ENCODE measurements at regions not wholly inside any gene's neighbourhood (a gene's known extent, or its start where the extent isn't known, plus 50 kb on each side); places are given as distances from the start of the nearest gene placed in this dataset.
A peak's percentile ranks its signal among the peaks of the same experiment; 100 is the strongest.

DNA sequence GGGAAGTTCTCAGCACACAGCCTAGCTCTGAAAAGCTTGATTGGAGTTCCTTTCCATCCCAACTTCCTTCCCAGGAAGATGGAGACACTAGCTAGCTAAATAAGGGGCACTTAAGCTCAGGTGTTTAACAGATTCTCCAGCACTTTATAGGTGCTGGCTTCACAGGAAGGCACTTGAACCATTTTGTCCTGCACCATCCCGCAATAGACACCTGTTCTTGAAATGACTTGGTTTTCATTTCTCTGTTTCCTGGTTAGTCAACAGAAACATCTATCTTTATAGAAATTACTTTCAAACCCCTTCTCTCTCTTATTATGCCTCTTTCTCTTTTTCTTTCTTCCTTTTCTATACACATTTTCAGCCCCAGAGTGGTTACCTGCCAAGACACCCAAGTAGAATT, 409.9 kb upstream of the ZFHX3 start:
- 8% methylated on average over 1 of the region's 1 CpG for WGBS (ENCODE audit: insufficient coverage, insufficient replicate concordance, low lambda C conversion rate, missing lambda C conversion rate)
- H3K27ac ChIP-seq (ENCODE audit: control insufficient read depth, insufficient read depth) = no peak overlapping the region
- DNase-seq (ENCODE audit: low read depth, low spot score) = no peak
- no peak overlapping the region for H2AFZ ChIP-seq (ENCODE audit: control insufficient read depth, low read depth, low read length)
- no peak overlapping the region for H3K4me2 ChIP-seq (ENCODE audit: control insufficient read depth, insufficient read depth)
- no peak for ATAC-seq
- no TSS peak for BruUV-seq (replicated peaks)
- no peak overlapping the region for H3K4me3 ChIP-seq
- in situ Hi-C loops (cut with MboI) = no loop called here
- H3K79me2 ChIP-seq (ENCODE audit: control insufficient read depth, insufficient read depth, low read length) = no peaks in the 10 kb centered on the region
- no peaks in the 10 kb centered on the region for H4K20me1 ChIP-seq (ENCODE audit: control insufficient read depth, insufficient read depth)
- ChIA-PET CTCF (no interaction called here), RAD21 (ENCODE audit: unreplicated experiment) (no interaction called here), SMC1A (ENCODE audit: uncharacterized antibody, unreplicated experiment) (no interaction called here), POLR2A (no interaction called here)
- no peaks in the 10 kb centered on the region for H3K36me3 ChIP-seq (ENCODE audit: control insufficient read depth in 2 of 2, insufficient read depth in 2 of 2, low read length in 1 of 2)
- no peak for FAIRE-seq
- no peaks in the 10 kb centered on the region for H3K4me1 ChIP-seq (ENCODE audit: control insufficient read depth, insufficient read depth, low read length)
- H3K9ac ChIP-seq (ENCODE audit: control insufficient read depth, insufficient read depth, low read length) = no peak overlapping the region
- no peaks in the 10 kb centered on the region for H3K9me3 ChIP-seq (replicated peaks; ENCODE audit: control insufficient read depth, insufficient read depth, low read length)
- intact Hi-C loops (cut with micrococcal nuclease; ENCODE audit: unreplicated experiment) = no loop called here
- no peaks in the 10 kb centered on the region for H3K27me3 ChIP-seq (replicated peaks in 1 of 2; ENCODE audit: control insufficient read depth in 2 of 2, insufficient read depth in 2 of 2, low read length in 1 of 2)
- TF ChIP-seq CHD1 (IDR thresholded peaks at IDR 0.05; ENCODE audit: low read depth, low read length) (no peak), RAD21 (IDR thresholded peaks at IDR 0.05; ENCODE audit: insufficient read depth, low read depth, low read length) (no peak), CHD2 (IDR thresholded peaks at IDR 0.05; ENCODE audit: borderline replicate concordance, low read depth, low read length) (no peak), RUNX3 (IDR thresholded peaks at IDR 0.05; ENCODE audit: low read length) (peak; percentile 11; the same call in 1 of the 2 replicates), NFXL1 (IDR thresholded peaks at IDR 0.05; ENCODE audit: borderline replicate concordance) (no peak), ATF7 (IDR thresholded peaks at IDR 0.05; ENCODE audit: low read depth) (no peak), JUNB (IDR thresholded peaks at IDR 0.05) (0 out of 2 replicates have a peak, but pooled peaks have one; percentile 18), SMARCA5 (IDR thresholded peaks at IDR 0.05) (no peak), NFYB (IDR thresholded peaks at IDR 0.05; ENCODE audit: insufficient read depth, low read depth, low read length) (no peak), POU2F2 (IDR thresholded peaks at IDR 0.05; ENCODE audit: borderline replicate concordance, low read depth, low read length) (no peak)
- TF ChIP-seq, protein P1, sequence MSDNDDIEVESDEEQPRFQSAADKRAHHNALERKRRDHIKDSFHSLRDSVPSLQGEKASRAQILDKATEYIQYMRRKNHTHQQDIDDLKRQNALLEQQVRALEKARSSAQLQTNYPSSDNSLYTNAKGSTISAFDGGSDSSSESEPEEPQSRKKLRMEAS (IDR thresholded peaks at IDR 0.05; ENCODE audit: low read depth, low read length) = no peak
- TF ChIP-seq, protein P2, sequence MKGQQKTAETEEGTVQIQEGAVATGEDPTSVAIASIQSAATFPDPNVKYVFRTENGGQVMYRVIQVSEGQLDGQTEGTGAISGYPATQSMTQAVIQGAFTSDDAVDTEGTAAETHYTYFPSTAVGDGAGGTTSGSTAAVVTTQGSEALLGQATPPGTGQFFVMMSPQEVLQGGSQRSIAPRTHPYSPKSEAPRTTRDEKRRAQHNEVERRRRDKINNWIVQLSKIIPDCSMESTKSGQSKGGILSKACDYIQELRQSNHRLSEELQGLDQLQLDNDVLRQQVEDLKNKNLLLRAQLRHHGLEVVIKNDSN (IDR thresholded peaks at IDR 0.05; ENCODE audit: borderline replicate concordance, extremely low read length, insufficient read depth, low read depth, low read length) = no peak
- TF ChIP-seq, protein P3, sequence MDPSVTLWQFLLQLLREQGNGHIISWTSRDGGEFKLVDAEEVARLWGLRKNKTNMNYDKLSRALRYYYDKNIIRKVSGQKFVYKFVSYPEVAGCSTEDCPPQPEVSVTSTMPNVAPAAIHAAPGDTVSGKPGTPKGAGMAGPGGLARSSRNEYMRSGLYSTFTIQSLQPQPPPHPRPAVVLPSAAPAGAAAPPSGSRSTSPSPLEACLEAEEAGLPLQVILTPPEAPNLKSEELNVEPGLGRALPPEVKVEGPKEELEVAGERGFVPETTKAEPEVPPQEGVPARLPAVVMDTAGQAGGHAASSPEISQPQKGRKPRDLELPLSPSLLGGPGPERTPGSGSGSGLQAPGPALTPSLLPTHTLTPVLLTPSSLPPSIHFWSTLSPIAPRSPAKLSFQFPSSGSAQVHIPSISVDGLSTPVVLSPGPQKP (IDR thresholded peaks at IDR 0.05; ENCODE audit: low read depth, low read length) = no peak
- TF ChIP-seq, protein P4, sequence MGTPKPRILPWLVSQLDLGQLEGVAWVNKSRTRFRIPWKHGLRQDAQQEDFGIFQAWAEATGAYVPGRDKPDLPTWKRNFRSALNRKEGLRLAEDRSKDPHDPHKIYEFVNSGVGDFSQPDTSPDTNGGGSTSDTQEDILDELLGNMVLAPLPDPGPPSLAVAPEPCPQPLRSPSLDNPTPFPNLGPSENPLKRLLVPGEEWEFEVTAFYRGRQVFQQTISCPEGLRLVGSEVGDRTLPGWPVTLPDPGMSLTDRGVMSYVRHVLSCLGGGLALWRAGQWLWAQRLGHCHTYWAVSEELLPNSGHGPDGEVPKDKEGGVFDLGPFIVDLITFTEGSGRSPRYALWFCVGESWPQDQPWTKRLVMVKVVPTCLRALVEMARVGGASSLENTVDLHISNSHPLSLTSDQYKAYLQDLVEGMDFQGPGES (IDR thresholded peaks at IDR 0.05) = no peak
- TF ChIP-seq, protein P5, sequence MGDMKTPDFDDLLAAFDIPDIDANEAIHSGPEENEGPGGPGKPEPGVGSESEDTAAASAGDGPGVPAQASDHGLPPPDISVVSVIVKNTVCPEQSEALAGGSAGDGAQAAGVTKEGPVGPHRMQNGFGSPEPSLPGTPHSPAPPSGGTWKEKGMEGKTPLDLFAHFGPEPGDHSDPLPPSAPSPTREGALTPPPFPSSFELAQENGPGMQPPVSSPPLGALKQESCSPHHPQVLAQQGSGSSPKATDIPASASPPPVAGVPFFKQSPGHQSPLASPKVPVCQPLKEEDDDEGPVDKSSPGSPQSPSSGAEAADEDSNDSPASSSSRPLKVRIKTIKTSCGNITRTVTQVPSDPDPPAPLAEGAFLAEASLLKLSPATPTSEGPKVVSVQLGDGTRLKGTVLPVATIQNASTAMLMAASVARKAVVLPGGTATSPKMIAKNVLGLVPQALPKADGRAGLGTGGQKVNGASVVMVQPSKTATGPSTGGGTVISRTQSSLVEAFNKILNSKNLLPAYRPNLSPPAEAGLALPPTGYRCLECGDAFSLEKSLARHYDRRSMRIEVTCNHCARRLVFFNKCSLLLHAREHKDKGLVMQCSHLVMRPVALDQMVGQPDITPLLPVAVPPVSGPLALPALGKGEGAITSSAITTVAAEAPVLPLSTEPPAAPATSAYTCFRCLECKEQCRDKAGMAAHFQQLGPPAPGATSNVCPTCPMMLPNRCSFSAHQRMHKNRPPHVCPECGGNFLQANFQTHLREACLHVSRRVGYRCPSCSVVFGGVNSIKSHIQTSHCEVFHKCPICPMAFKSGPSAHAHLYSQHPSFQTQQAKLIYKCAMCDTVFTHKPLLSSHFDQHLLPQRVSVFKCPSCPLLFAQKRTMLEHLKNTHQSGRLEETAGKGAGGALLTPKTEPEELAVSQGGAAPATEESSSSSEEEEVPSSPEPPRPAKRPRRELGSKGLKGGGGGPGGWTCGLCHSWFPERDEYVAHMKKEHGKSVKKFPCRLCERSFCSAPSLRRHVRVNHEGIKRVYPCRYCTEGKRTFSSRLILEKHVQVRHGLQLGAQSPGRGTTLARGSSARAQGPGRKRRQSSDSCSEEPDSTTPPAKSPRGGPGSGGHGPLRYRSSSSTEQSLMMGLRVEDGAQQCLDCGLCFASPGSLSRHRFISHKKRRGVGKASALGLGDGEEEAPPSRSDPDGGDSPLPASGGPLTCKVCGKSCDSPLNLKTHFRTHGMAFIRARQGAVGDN (IDR thresholded peaks at IDR 0.05) = no peak
